Ascending aorta (tissue), 2 donors: ENCODE measurements at regions not wholly inside any gene's neighbourhood (a gene's known extent, or its start where the extent isn't known, plus 50 kb on each side); places are given as distances from the start of the nearest gene placed in this dataset.

Source experiments
- DNase-seq, 2 donors: peaks; one replicate each; pipeline ENCODE4 v3.0.0-alpha.2; 2019; ENCODE audit warnings: low spot score in 2 of 2
- H3K27ac ChIP-seq, 2 donors: fragments of 200-600 bp; sonication (generic); one replicate each; pipeline ENCODE4 v1.5.1; 2016 to 2017; ENCODE audit warnings: mild to moderate bottlenecking in 1 of 2
- H3K27me3 ChIP-seq: fragments of 200-600 bp; sonication (generic); one replicate; pipeline ENCODE4 v1.5.1; 2017
- H3K36me3 ChIP-seq, 2 donors: fragments of 200-600 bp; sonication (generic); one replicate each; pipeline ENCODE4 v1.5.1; 2016
- H3K4me1 ChIP-seq, 2 donors: fragments of 200-600 bp; sonication (generic); one replicate each; pipeline ENCODE4 v1.5.1; 2016 to 2017; ENCODE audit warnings: mild to moderate bottlenecking in 1 of 2
- H3K4me3 ChIP-seq, 2 donors: fragments of 200-600 bp; sonication (generic); one replicate each; pipeline ENCODE4 v1.5.1; 2016 to 2017; ENCODE audit warnings: mild to moderate bottlenecking in 1 of 2
- H3K9me3 ChIP-seq, 2 donors: fragments of 200-600 bp; sonication (generic); one replicate each; pipeline ENCODE4 v1.5.1; 2016
- intact Hi-C: fragments of 100-400 bp; cut with DNase I; formaldehyde crosslinking; loops from one replicate; pipeline ENCODE4 v1.15.1; 2023
- TF ChIP-seq, protein P1 (sequence below), 3 experiments: fragments of 200-600 bp in 2 of 3; fragments of 450-650 bp in 1 of 3; sonication (generic) in 2 of 3; IDR thresholded peaks; one replicate each; pipeline ENCODE4 v1.5.1; 2016 to 2019; ENCODE audit warnings: antibody characterized with exemption in 3 of 3, mild to moderate bottlenecking in 1 of 3, moderate library complexity in 1 of 3

DNA sequence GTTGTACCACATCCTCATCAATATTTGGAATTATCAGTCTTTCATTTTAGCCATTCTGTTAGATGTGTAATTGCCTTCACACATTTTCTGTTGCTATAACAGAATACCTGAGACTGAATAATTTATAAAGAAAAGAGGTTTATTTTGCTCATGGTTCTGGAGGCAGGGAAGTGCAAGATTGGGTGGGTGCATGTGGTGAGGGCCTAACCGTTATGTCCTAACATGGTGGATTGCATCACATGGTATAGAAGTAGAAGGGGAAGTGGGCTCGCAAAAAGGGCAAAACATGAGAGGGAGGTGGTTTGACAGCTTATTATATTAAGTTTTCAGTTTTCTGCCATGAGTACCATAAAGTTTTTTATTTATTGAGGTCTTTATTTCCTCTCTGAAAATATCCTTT lies 452.0 kb downstream of the ARL4A start:
- no peak overlapping the region for H3K27ac ChIP-seq
- DNase-seq = no peak

DNA sequence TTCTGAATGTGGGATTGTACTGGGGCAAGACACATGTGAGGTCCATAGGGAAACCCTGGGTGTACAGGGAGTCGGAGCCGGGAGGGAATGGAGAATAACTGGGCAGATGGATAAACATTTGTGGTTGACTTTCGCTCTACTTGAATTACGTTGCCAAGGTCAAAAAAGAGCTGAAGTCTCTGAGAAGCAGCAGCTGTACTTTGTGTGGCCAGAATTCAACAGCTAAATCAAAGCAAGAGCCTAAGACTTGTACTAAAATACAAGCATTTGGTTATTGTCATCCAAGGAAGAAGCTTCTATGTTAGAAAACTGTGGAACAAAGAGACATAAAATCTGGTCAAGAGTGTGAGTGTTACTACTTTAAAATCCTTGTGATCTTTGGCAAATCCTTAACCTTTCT lies 457.2 kb downstream of the ARL4A start:
- DNase-seq = no peak
- intact Hi-C loops = no loop called here
- no peaks in the 10 kb centered on the region for H3K9me3 ChIP-seq
- H3K4me1 ChIP-seq = no peaks in the 10 kb centered on the region
- H3K27me3 ChIP-seq = no peaks in the 10 kb centered on the region
- H3K36me3 ChIP-seq = no peaks in the 10 kb centered on the region
- no peak overlapping the region for H3K27ac ChIP-seq
- H3K4me3 ChIP-seq = no peak overlapping the region
- TF ChIP-seq, protein P1, sequence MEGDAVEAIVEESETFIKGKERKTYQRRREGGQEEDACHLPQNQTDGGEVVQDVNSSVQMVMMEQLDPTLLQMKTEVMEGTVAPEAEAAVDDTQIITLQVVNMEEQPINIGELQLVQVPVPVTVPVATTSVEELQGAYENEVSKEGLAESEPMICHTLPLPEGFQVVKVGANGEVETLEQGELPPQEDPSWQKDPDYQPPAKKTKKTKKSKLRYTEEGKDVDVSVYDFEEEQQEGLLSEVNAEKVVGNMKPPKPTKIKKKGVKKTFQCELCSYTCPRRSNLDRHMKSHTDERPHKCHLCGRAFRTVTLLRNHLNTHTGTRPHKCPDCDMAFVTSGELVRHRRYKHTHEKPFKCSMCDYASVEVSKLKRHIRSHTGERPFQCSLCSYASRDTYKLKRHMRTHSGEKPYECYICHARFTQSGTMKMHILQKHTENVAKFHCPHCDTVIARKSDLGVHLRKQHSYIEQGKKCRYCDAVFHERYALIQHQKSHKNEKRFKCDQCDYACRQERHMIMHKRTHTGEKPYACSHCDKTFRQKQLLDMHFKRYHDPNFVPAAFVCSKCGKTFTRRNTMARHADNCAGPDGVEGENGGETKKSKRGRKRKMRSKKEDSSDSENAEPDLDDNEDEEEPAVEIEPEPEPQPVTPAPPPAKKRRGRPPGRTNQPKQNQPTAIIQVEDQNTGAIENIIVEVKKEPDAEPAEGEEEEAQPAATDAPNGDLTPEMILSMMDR (IDR thresholded peaks at IDR 0.05) = no peak

More for the DNA sequence above, 452.0 kb downstream of the ARL4A start:
- Histone ChIP-seq H3K4me1 (no peaks in the 10 kb centered on the region), H3K9me3 (no peaks in the 10 kb centered on the region), H3K4me3 (no peak overlapping the region), H3K36me3 (no peaks in the 10 kb centered on the region), H3K27me3 (no peaks in the 10 kb centered on the region)
- TF ChIP-seq, protein P1 (IDR thresholded peaks at IDR 0.05) = no peak
- intact Hi-C loops = no loop called here

DNA sequence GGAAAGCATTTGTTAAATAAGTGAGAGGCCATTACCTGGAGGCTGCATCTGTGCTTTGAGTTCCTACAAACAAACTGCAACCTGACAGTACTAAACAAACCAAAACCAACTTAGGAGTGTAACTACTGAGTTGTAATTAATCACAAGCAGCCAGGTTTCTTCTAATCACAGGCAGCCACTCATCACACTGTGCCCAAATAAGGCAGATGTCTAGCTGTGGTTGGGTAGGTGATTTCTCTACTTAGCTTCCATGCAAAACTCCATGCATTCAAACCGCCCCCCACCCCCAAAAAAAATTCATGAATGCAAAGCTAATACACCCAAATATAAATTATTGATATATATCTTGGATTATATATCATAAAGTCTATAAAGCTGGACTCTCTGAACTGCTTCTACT lies 461.1 kb downstream of the ARL4A start:
- Histone ChIP-seq H3K27me3 (no peaks in the 10 kb centered on the region), H3K27ac (no peak overlapping the region), H3K4me3 (no peak overlapping the region), H3K4me1 (no peaks in the 10 kb centered on the region), H3K36me3 (no peaks in the 10 kb centered on the region), H3K9me3 (no peaks in the 10 kb centered on the region)
- DNase-seq = no peak
- intact Hi-C loops = no loop called here
- TF ChIP-seq, protein P1 (IDR thresholded peaks at IDR 0.05) = no peak

DNA sequence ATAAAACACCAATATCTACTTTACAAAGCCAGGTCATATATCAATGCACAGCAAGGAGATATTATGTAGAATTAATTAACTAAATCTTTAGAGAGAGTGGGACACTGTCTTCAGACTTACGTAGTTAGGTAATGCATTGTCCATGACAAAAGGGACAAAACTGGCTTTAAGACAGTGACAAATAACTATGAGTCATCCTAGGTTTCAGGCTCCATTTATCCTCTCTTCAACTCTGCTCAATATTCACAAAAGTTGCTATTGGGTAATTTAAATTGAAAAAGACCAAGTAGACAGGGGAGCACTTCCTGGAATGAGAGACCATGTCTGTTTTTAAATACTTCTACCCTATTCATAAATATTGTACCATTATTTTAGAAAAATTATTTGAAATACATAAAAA lies 464.5 kb downstream of the ARL4A start:
- Histone ChIP-seq H3K27ac (no peak overlapping the region), H3K4me1 (no peaks in the 10 kb centered on the region), H3K4me3 (no peak overlapping the region), H3K9me3 (no peaks in the 10 kb centered on the region), H3K36me3 (no peaks in the 10 kb centered on the region), H3K27me3 (no peaks in the 10 kb centered on the region)
- TF ChIP-seq, protein P1 (IDR thresholded peaks at IDR 0.05) = no peak
- intact Hi-C loops = no loop called here
- DNase-seq = no peak

DNA sequence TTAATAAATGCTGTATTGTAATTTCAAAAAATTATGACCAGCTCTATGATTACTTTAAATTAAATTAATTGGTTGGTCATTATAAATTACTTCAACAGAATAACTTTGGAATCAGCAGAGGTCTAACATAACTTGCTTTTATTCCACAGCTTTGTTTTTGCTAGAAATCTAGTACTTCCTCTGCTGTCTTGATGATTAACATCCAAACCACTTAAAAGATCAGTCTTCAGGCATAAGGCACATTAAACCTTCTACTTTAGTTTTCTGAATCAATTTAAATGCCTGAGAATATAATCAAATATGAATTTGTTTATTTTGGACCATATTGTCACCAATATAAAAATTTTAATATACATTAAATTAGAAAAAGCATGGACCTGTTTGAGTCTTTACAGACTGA lies 465.3 kb downstream of the ARL4A start:
- intact Hi-C loops = no loop called here
- H3K4me3 ChIP-seq = no peak overlapping the region
- TF ChIP-seq, protein P1 (IDR thresholded peaks at IDR 0.05) = no peak
- no peaks in the 10 kb centered on the region for H3K4me1 ChIP-seq
- H3K27me3 ChIP-seq = no peaks in the 10 kb centered on the region
- no peak for DNase-seq
- no peak overlapping the region for H3K27ac ChIP-seq
- H3K9me3 ChIP-seq = no peaks in the 10 kb centered on the region
- no peaks in the 10 kb centered on the region for H3K36me3 ChIP-seq

DNA sequence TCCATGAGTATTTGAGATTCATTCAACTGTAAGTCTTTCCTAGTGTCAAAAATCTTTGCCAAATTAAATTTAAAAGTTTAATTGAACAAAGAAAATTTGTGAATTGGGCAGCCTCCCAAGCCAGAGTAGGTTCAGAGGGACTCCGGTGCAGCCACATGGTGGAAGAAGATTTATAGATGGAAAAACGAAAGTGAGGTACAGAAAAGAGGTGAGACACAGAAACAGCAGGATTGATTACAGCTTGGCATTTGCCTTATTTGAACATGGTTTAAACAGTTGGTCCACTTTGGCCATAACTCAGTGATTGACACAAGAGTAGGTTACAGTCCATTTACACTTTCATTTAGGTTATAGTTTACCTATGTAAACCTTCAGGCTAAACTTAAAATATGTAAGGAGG lies 465.8 kb downstream of the ARL4A start:
- no peaks in the 10 kb centered on the region for H3K27me3 ChIP-seq

More for the DNA sequence above, 465.8 kb downstream of the ARL4A start:
- intact Hi-C loops = no loop called here
- H3K9me3 ChIP-seq = no peaks in the 10 kb centered on the region
- TF ChIP-seq, protein P1 (IDR thresholded peaks at IDR 0.05) = no peak
- no peak overlapping the region for H3K4me3 ChIP-seq
- no peak for DNase-seq
- no peaks in the 10 kb centered on the region for H3K4me1 ChIP-seq
- no peak overlapping the region for H3K27ac ChIP-seq
- no peaks in the 10 kb centered on the region for H3K36me3 ChIP-seq
